HG02943 (cell line): ENCODE measurements at regions not wholly inside any gene's neighbourhood (a gene's known extent, or its start where the extent isn't known, plus 50 kb on each side); places are given as distances from the start of the nearest gene placed in this dataset.

ENCODE experiments used
- ATAC-seq: cut with Tn5 transposase; IDR thresholded peaks from one replicate; pipeline ENCODE4 v1.9.1; 2021; ENCODE audit warnings: mild to moderate bottlenecking, low read depth, moderate library complexity; ENCODE audit not compliant: unreplicated experiment

GRCh38 chr10:44674536-44675386, 236.4 kb upstream of the TMEM72 start:
- ATAC-seq, result no peak

GRCh38 chr10:44675387-44675874, 235.7 kb upstream of the TMEM72 start:
- no peak for ATAC-seq

DNA sequence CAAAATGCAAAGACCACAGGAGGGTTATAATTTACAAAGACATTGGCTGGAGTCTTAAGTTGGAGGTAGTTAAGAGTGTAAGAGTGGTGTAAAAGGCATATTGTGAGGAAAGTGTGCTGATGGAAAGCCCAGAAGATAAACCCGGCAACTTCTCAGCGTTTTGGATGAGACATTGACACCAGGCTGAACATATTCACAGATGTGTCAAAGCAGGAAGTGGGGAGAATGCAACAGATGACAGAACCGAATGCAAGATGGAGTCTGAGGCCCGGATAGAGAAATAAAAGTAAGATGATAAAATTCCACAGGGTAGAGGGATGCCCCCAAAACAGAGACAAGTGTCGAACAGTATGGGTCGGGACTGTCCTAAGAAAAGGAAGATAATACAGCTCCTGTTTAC, 230.4 kb upstream of the TMEM72 start:
- no peak for ATAC-seq

DNA sequence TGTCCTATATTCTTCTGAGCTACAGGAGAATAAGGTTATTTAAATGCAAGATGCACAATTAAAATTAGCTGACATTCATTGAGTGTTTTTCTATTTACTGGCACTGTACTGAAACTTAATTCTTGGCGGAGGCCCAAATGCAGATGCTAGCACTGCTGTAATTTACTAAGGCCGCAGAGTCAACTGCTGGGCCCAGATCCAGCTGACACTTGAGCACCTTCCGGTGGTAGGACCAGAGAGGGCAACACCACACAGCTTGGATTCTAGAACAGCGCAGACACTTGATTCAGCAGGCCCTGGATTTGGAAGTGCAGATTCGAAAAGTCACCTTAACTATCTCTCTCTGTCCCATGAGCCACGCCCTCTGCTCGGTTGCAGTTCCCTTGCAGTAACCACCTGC, 228.6 kb upstream of the TMEM72 start:
- ATAC-seq, result no peak

DNA sequence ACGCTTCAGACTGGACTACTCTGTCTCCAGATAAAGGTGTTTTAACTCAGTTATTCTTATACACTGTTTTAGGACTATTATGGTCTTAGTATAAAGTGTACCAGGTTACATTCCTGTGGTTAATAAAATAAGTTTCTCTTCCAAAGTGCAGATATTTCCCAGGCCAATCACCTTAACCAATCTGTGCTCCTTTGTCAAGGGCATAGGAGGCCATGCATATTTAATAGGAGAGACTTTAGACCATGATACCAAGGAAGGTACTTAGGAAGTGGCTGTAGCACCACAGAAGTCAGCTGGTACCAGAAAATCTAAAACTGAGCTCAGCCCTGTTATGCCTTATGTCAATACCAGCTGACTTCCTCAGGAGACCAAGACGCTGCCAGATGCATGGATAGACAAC, 226.5 kb upstream of the TMEM72 start:
- no peak for ATAC-seq

DNA sequence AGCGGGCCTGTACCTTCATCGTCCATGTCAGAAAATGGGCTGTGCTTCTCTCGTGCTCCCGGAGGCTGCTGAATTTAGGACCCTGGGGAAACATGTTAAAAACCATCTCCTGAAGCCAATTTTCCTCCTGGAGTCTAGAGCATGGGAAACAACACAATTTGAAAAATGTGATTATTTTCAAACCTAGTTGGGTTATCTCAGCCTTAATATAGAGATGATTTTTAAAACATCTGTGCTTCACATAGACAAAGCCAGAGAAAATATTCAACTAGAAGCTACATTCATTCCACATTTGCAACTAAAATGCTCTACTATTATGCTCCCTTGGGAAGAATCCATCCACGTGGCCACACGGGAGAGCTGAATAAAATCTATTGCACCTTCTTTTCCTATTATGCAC, 225.9 kb upstream of the TMEM72 start:
- ATAC-seq, result no peak

DNA sequence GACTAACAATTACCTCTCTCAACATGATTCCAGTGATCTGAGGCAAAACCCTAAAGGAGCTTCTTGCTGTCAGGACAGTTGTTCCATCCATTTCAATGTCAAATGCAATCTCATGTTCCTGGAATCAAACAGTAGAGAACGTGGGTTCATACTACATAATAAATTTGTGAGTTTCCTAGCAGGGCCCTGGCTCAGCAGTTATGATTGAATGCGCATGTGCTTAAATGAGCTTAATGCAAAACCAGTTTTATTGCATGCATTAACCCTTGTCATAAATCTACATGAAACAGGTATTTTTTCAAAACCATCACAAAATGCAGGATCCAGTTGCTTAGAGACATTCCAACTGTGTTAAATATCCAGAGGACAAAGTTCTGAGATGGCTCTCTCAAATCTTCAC, 225.4 kb upstream of the TMEM72 start:
- ATAC-seq, result no peak

DNA sequence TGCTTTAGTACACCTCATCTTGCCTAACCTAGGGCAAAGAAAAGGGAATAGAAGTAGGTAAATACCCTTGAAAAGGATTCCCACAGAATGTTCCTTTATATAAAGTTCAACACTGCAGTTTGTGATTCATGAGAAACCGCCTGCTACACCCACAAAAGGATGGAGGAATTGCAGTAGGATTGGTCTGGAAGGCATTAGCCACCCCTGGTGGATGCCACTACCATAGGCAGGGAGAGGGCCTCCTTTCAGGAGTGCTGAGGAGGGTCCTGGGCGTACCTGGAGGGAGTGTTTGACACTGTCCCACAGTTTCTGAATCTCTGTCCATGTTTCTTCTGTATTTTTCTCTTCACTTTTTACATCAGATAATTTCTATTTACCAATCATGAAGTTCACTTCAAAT, 221.8 kb upstream of the TMEM72 start:
- ATAC-seq, result no peak

GRCh38 chr10:44696496-44696895, 214.6 kb upstream of the TMEM72 start:
- ATAC-seq, result no peak

DNA sequence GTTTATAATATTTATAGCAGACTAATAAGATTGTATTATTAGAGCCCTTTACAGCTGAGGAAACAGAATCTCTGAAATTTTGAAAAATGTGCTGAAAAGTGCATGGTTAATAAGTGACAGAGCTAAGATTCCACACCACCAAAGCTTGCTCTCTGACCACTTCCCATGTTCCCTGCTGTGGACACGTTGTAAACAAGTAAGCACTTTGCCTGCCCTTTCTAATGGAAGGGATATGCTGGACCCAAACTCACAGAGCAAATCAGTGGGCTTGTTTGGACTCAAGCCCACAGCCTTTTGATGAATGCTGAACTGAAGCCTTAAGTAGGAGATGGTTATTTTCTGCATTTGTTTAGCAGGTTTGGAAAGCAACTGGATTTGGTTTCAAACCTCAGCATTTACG, 214.0 kb upstream of the TMEM72 start:
- no peak for ATAC-seq

DNA sequence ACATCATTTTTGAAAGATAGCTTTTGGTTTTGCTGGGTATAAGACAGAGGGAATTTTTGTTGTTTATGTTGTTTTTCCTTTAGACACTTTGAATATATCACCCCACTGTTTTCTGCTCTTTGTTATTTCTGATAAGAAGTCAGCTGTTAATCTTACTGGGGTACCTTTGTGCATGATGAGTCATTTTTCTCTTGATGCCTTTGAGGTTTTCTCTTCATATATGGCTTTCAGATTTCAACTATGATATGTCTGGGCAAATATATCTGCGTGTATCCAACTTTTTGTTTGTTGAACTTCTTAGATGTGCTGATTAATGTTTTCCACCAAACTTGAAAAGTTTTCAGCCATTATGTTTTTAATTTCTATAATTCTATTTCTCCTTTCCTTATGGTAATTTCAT, 208.6 kb upstream of the TMEM72 start:
- ATAC-seq, result no peak

DNA sequence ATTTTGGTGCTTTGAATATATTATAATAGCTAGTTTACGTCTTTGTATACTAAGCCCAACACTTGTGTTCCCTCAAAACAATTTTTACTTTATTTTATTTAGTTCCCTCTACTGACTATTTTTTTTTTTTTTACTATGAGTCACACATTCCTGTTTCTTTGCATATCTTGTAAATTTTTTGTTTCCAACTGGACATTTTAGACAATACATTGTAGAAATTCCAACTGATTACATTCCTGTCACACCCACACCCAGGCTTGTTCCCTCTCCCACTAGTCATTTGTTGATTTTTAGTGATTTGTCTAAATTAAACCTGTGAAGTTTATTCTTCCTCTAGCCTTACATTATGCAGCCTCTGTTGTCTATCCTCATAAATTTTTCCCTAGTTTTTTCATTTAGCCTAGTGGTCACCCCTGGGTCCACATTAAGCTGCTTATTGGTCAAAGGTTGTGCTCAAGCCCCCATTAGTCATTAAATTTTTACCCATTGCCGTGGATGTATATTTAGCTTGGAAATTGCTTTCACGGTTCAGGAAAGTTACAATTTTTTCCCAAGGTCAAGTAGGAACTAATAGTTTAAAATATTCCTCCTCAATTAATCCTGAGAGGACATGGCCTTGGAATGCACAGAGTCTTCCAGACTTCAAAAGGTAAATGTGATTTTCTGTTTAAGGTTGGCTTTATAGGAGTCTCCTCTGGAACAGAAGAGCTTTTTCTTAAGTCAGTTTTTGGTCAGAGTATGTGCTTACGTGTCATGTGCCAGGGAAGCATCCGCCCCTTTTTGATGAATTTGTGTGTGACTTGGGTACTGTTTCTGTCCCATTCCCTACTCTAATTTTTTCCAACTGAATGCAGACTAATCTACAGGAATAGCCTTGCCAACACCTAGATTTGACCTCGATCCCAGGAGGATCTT, 207.6 kb upstream of the TMEM72 start:
- ATAC-seq, result no peak

DNA sequence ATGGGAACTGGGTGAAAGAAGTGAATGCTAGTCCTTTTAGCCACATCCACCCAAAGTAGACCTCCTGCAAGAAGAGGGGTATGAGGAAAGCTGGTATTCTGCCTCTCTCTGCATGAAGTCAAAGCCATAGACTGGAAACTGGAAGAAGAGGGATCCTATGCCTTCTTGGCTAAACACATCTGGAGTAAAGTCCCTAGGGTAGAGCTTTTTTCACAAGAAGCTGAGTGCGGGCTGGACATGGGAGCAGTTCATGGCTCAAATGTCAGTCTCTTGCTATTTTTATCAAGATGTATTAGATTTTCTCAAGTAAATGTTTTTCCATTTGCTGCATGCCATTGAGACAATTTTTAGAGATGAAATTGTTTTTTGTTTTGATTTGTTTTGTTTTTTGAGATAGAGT, 206.5 kb upstream of the TMEM72 start:
- ATAC-seq, result no peak

DNA sequence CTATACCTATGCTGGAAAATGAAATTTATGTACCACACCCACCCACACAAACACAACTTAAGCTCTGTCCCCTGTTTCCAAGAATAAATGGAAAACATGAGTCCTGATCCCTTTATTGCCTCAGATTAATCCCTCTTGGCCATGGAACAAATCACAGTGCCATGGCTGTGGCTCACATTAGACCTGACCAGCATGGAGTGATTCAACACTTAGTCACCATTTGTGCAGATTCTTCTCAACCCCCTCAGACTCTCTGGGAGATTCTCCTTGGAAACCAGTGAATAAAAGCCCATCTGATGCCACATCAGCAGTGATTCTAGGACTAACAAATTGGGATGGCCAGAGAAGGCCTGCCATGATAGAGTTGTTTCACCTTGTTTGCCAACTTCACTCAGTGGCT, 204.4 kb upstream of the TMEM72 start:
- no peak for ATAC-seq

GRCh38 chr10:44713307-44713706, 197.8 kb upstream of the TMEM72 start:
- no peak for ATAC-seq

GRCh38 chr10:44714451-44714850, 196.7 kb upstream of the TMEM72 start:
- ATAC-seq, result no peak

DNA sequence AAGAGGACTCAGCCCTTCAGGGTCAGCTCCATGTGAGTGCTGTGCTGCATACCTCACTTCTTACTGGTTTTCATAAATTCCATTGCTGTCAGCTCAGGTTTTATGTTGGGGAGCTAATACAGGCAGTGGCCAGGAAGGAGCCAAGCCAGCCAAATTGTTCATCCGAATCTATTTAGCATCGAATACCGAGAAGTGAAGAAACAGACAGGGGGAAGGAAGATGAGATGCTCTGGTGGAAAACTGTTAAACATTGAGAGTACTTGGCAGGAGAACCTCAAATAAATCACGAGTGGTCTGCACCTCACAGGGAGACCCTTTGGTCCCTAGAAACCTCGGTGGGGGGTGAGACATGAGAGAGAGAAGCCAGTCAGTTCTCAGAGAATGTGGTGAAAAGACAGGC, 196.0 kb upstream of the TMEM72 start:
- ATAC-seq, result no peak

GRCh38 chr10:44716470-44717015, 194.6 kb upstream of the TMEM72 start:
- ATAC-seq, result no peak

DNA sequence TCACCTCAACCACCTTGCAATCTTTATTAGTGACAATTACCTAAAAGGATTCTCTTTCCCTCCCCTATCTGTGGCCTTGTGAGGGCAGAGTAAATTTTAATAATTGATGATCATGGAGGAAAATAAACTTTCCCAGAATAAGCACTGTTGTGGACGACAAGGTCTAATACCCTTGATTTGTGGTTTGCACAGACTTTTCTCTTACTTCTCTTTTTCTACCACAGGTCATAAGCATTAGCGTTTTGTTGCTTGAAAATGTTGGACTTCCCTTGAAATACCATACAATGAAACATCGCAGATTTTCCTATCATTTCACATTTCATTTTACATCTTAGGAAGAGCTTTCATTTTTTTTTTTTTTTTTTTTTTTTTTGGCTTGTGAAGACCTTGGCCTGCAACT, 188.1 kb upstream of the TMEM72 start:
- ATAC-seq, result no peak

DNA sequence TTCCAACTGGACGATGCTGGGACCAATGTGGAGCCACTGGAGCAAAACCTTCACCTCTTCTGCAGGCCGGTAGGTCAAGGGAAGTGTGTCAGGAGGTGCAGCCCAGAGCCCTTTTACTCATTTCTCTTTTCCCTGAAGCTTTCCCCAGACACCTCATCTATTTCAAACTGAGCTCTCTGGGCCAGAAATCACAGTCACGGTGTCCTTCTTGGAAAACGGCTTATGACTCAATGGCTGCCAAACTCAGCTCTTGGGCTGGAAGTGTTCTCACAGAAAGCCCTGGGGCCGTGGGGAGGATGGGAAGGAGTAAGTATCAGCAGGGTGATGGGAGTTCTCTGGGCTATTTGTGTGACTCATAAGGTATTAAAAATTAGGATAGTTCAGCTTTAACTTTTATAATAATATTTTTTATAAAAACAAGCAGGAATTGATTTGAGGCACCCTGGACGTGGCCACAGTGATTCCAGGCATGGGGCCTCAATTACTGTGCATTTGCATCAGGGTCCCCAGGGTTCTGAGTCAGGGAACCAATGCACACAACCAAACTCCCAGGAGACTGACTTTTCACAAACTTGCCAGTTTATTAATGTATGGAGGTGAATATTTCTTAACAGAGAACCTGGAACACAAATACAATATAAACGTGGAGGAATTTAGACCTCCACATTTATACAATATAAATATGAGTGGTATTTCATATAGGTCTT, 187.4 kb upstream of the TMEM72 start:
- ATAC-seq, result no peak
